ENCODE measurements at regions not wholly inside any gene's neighbourhood (a gene's known extent, or its start where the extent isn't known, plus 50 kb on each side); places are given as distances from the start of the nearest gene placed in this dataset.

GRCh38 chr14:80313806-80314205 is 102.5 kb upstream of the DIO2 start:
- no TSS peak for BruUV-seq (replicated peaks)
- FAIRE-seq: no peak
- POLR2A ChIA-PET: no interaction called here
- Histone ChIP-seq H2AFZ (ENCODE audit: low read depth, low read length) (no peak overlapping the region), H4K20me1 (replicated peaks; ENCODE audit: control insufficient read depth, extremely low read depth, insufficient read depth, low read length) (no peaks in the 10 kb centered on the region), H3K27ac (ENCODE audit: insufficient read depth, low read depth, low read length) (no peak overlapping the region), H3K36me3 (ENCODE audit: control insufficient read depth in 2 of 2, extremely low read depth in 1 of 2, insufficient read depth in 2 of 2, low read length in 2 of 2) (no peaks in the 10 kb centered on the region), H3K4me1 (ENCODE audit: control insufficient read depth, extremely low read depth, insufficient read depth, low read length) (no peaks in the 10 kb centered on the region), H3K79me2 (ENCODE audit: control insufficient read depth, insufficient read depth, low read length) (no peaks in the 10 kb centered on the region), H3K9me1 (replicated peaks; ENCODE audit: control insufficient read depth, extremely low read depth, insufficient read depth, low read length) (no peaks in the 10 kb centered on the region), H3K27me3 (ENCODE audit: control insufficient read depth in 2 of 2, insufficient read depth in 2 of 2, low read length in 2 of 2) (no peaks in the 10 kb centered on the region), H3K4me3 (replicated peaks in 1 of 3; ENCODE audit: insufficient read depth in 1 of 3, low read depth in 1 of 3, low read length in 3 of 3) (no peak overlapping the region), H3K9me3 (replicated peaks; ENCODE audit: control insufficient read depth, insufficient read depth, low read length) (no peaks in the 10 kb centered on the region), H3K4me2 (ENCODE audit: insufficient read depth, low read length) (no peak overlapping the region), H3K9ac (replicated peaks; ENCODE audit: extremely low read depth, insufficient read depth, low read length) (no peak overlapping the region)
- intact Hi-C loops (cut with micrococcal nuclease): no loop called here
- dilution Hi-C loops (cut with MboI; ENCODE audit: extremely low pct_ligation_motif_present, low sequenced_read_pairs): no loop called here
- no peak for TF ChIP-seq GATA2 (IDR thresholded peaks at IDR 0.05; ENCODE audit: insufficient read depth, insufficient read length, low read depth, low read length)
- TF ChIP-seq FOS (IDR thresholded peaks at IDR 0.05; ENCODE audit: borderline replicate concordance, insufficient read depth, low read length): no peak
- no peak for TF ChIP-seq POLR2A (IDR thresholded peaks at IDR 0.05; ENCODE audit: low read depth, low read length)
- TF ChIP-seq MYC (IDR thresholded peaks at IDR 0.05; ENCODE audit: low read depth, low read length): no peak
- TF ChIP-seq POLR2AphosphoS5 (IDR thresholded peaks at IDR 0.05; ENCODE audit: insufficient read depth, low read depth, low read length): no peak
- TF ChIP-seq JUN (IDR thresholded peaks at IDR 0.05; ENCODE audit: borderline replicate concordance, insufficient read depth, insufficient read length, low read depth): no peak
- no peak for TF ChIP-seq MAX (IDR thresholded peaks at IDR 0.05; ENCODE audit: insufficient read depth, insufficient read length)
- no peak for TF ChIP-seq EZH2 (IDR thresholded peaks at IDR 0.05; ENCODE audit: borderline replicate concordance, low read depth, low read length, severe bottlenecking)
- TF ChIP-seq CTCF (IDR thresholded peaks at IDR 0.05; ENCODE audit: extremely low read depth in 1 of 2, insufficient read depth in 1 of 2, low read depth in 1 of 2, low read length in 2 of 2): no peak
- CTCF ChIA-PET: no interaction called here
- no peak for DNase-seq (ENCODE audit: low read depth, low spot score)

Data from endothelial cell of umbilical vein (primary cell).